ENCODE measurements at regions not wholly inside any gene's neighbourhood (a gene's known extent, or its start where the extent isn't known, plus 50 kb on each side); places are given as distances from the start of the nearest gene placed in this dataset.
"Not testable (repeated sequence)": the region's sequence is repeated elsewhere in the genome, so short reads cannot be mapped to it uniquely, and the experiment has no call there.

- CTCF ChIA-PET, result no interaction called here
- Histone ChIP-seq H3K27ac (ENCODE audit: extremely low read depth, low read depth, low read length) (no peak overlapping the region), H3K4me1 (ENCODE audit: control insufficient read depth, insufficient read depth, low read length) (0 out of 2 replicates have a peak, but pooled peaks cover 2% of the 10 kb centered on the region), H3K9me3 (ENCODE audit: control insufficient read depth, insufficient read depth, low read depth, low read length) (no peaks in the 10 kb centered on the region), H3K36me3 (ENCODE audit: control insufficient read depth in 2 of 2, insufficient read depth in 1 of 2, low read length in 2 of 2) (no peaks in the 10 kb centered on the region), H3K4me3 (ENCODE audit: low read depth, low read length) (no peak overlapping the region)
- no peak for TF ChIP-seq ZNF530 (tag by site-specific recombination; IDR thresholded peaks at IDR 0.05; ENCODE audit: low read depth)
- peak; percentile 15; the same call in 1 of the 2 replicates for TF ChIP-seq ZFHX2 (tag by site-specific recombination; conservative IDR thresholded peaks at IDR 0.05)
- POLR2A ChIA-PET, result no interaction called here
Measured at GRCh38 chr15:31222773-31223341, 103.8 kb upstream of the KLF13 start.

GRCh38 chr15:31223478-31224350 lies 102.9 kb upstream of the KLF13 start:
- ChIA-PET CTCF (no interaction called here), POLR2A (no interaction called here)
- no peak for TF ChIP-seq ZNF529 (tag by site-specific recombination; IDR thresholded peaks at IDR 0.05; ENCODE audit: insufficient replicate concordance)
- no peak for TF ChIP-seq ZNF623 (tag by site-specific recombination; IDR thresholded peaks at IDR 0.05)
- TF ChIP-seq ZNF26 (tag by site-specific recombination; IDR thresholded peaks at IDR 0.05), result no peak
- no peak for TF ChIP-seq ZNF548 (tag by site-specific recombination; IDR thresholded peaks at IDR 0.05)
- no peak for TF ChIP-seq GLI2 (tag by site-specific recombination; IDR thresholded peaks at IDR 0.05; ENCODE audit: borderline replicate concordance, low read depth)
- TF ChIP-seq ZNF610 (tag by site-specific recombination; IDR thresholded peaks at IDR 0.05; ENCODE audit: borderline replicate concordance), result no peak
- no peak for TF ChIP-seq ZNF221 (tag by site-specific recombination; IDR thresholded peaks at IDR 0.05; ENCODE audit: borderline replicate concordance)
- no peak for TF ChIP-seq ZNF791 (tag by site-specific recombination; IDR thresholded peaks at IDR 0.05)
- no peak for TF ChIP-seq ZEB2 (tag by site-specific recombination; IDR thresholded peaks at IDR 0.05)
- no peak for TF ChIP-seq ZNF768 (tag by site-specific recombination; IDR thresholded peaks at IDR 0.05)
- TF ChIP-seq, protein P1, sequence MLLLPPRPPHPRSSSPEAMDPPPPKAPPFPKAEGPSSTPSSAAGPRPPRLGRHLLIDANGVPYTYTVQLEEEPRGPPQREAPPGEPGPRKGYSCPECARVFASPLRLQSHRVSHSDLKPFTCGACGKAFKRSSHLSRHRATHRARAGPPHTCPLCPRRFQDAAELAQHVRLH (tag by site-specific recombination; IDR thresholded peaks at IDR 0.05), result no peak
- no peak overlapping the region for H3K4me3 ChIP-seq (ENCODE audit: low read depth, low read length)
- no peaks in the 10 kb centered on the region for H3K36me3 ChIP-seq (ENCODE audit: control insufficient read depth in 2 of 2, insufficient read depth in 1 of 2, low read length in 2 of 2)
- 0 out of 2 replicates have a peak, but pooled peaks cover 2% of the 10 kb centered on the region for H3K4me1 ChIP-seq (ENCODE audit: control insufficient read depth, insufficient read depth, low read length)
- H3K9me3 ChIP-seq (ENCODE audit: control insufficient read depth, insufficient read depth, low read depth, low read length), result no peaks in the 10 kb centered on the region
- no peak overlapping the region for H3K27ac ChIP-seq (ENCODE audit: extremely low read depth, low read depth, low read length)

- CTCF ChIA-PET; H3K4me1 ChIP-seq (ENCODE audit: control insufficient read depth, insufficient read depth, low read length); H3K27ac ChIP-seq (ENCODE audit: extremely low read depth, low read depth, low read length); H3K9me3 ChIP-seq (ENCODE audit: control insufficient read depth, insufficient read depth, low read depth, low read length); H3K36me3 ChIP-seq (ENCODE audit: control insufficient read depth in 2 of 2, insufficient read depth in 1 of 2, low read length in 2 of 2); POLR2A ChIA-PET; H3K4me3 ChIP-seq (ENCODE audit: low read depth, low read length): not testable (repeated sequence)
Measured at GRCh38 chr15:31224661-31225060, 102.0 kb upstream of the KLF13 start.

DNA sequence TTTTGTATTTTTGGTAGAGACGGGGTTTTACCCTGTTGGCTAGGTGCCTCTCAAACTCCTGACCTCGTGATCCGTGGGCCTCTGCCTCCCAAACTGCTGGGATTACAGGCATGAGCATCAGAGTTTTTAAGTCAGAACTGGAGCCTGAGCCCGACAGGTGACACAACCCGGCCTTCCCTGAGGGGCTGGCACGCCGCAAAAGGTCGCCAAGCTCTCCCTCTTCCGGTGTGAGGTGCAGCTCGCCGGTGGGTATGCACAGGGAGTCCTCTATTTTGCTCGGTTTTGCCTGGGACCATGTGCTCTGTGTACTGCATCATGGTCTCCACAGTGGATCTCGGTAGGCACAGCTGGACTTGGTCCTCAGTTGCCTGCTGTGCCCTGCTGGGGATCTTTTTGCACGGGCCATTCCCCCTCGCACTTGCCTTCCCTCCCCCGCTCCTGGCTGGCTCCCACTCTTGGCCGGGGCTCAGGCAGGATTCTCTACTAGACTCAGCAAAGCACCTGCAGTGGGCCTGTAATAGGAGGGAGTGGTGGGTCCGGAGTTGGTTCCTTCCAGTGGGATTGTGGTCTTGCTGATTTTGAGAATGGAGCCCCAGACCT lies 101.2 kb upstream of the KLF13 start:
- Histone ChIP-seq H3K9me3 (ENCODE audit: control insufficient read depth, insufficient read depth, low read depth, low read length) (no peaks in the 10 kb centered on the region), H3K36me3 (ENCODE audit: control insufficient read depth in 2 of 2, insufficient read depth in 1 of 2, low read length in 2 of 2) (no peaks in the 10 kb centered on the region), H3K4me1 (ENCODE audit: control insufficient read depth, insufficient read depth, low read length) (0 out of 2 replicates have a peak, but pooled peaks cover 2% of the 10 kb centered on the region), H3K27ac (ENCODE audit: extremely low read depth, low read depth, low read length) (no peak overlapping the region), H3K4me3 (ENCODE audit: low read depth, low read length) (no peak overlapping the region)
- CTCF ChIA-PET, result interaction anchor here (1.1 kb wide), 1 partner anchor 10 kb away, joined by 5 read pairs; no protein-coding TSS in a partner anchor
- TF ChIP-seq ZIC2 (tag by site-specific recombination; IDR thresholded peaks at IDR 0.05), result peak; percentile 91
- no peak for TF ChIP-seq ZNF513 (tag by site-specific recombination; IDR thresholded peaks at IDR 0.05)
- POLR2A ChIA-PET, result no interaction called here
